ENCODE measurements at regions not wholly inside any gene's neighbourhood (a gene's known extent, or its start where the extent isn't known, plus 50 kb on each side); places are given as distances from the start of the nearest gene placed in this dataset.

DNA sequence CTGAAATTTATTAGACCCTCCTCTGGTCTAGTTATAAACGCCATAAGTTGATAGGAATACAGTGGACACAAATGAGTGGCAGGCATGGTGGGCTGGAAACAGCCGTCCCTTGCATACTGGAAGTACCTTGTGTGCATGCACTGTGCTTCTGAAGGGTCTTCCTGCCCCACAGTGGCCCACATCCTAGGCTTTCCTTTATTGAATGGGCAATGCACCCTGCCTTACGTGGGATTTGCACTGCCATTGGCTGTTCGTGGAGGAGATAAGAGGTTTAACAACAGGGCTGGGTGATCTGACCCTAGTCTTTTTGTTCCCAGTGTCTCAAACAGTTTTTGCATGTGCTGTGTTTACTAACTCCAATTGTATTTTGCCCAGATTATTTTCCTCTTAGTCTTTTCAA lies 480.8 kb downstream of the GADD45G start:
- Mint-ChIP-seq H3K27me3 (ENCODE audit: insufficient read depth, low read depth, poor library complexity) (no peaks in the 10 kb centered on the region), H3K4me3 (no peak overlapping the region), H3K36me3 (ENCODE audit: low read depth) (no peaks in the 10 kb centered on the region), H3K9me3 (no peaks in the 10 kb centered on the region; the same call in 2 of the 3 replicates), H3K4me1 (peaks cover 19% of the 10 kb centered on the region), H3K27ac (no peak overlapping the region)
- Histone ChIP-seq H3K9me2 (ENCODE audit: insufficient read depth) (no peaks in the 10 kb centered on the region), H3K79me2 (replicated peaks; ENCODE audit: insufficient read depth) (no peaks in the 10 kb centered on the region), H3F3A (replicated peaks; ENCODE audit: low read depth) (no peaks in the 10 kb centered on the region), H3K4me3 (no peak overlapping the region), H4K20me1 (replicated peaks; ENCODE audit: insufficient read depth) (no peaks in the 10 kb centered on the region), H2AFZ (peak overlapping the region; percentile 64; the same call in 1 of the 2 replicates), H3K4me1 (ENCODE audit: insufficient read depth) (peaks cover 14% of the 10 kb centered on the region), H3K27ac (ENCODE audit: low read depth) (no peak overlapping the region), H3K36me3 (ENCODE audit: insufficient read depth) (no peaks in the 10 kb centered on the region), H3K4me2 (peak overlapping the region; percentile 71), H3K27me3 (ENCODE audit: insufficient read depth) (no peaks in the 10 kb centered on the region)
- ATAC-seq (peak; percentile 49), DNase-seq (ENCODE audit: low spot score) (no peak)
- TF ChIP-seq JUNB (IDR thresholded peaks at IDR 0.05; ENCODE audit: unreplicated experiment) (no peak), ZNF114 (CRISPR knock-in tag; IDR thresholded peaks at IDR 0.05) (no peak), EZH2phosphoT487 (IDR thresholded peaks at IDR 0.05; ENCODE audit: unreplicated experiment) (no peak), EZH2 (IDR thresholded peaks at IDR 0.05; ENCODE audit: low read depth, unreplicated experiment) (no peak), NANOG (IDR thresholded peaks at IDR 0.05; ENCODE audit: borderline replicate concordance) (no peak), STAT1 (IDR thresholded peaks at IDR 0.05; ENCODE audit: unreplicated experiment) (no peak), ZNF331 (CRISPR knock-in tag; IDR thresholded peaks at IDR 0.05; ENCODE audit: low read depth) (no peak), CREB1 (CRISPR knock-in tag; IDR thresholded peaks at IDR 0.05; ENCODE audit: low read depth) (no peak), POLR2AphosphoS5 (IDR thresholded peaks at IDR 0.05; ENCODE audit: low read depth) (no peak)
- TF ChIP-seq, protein P1, sequence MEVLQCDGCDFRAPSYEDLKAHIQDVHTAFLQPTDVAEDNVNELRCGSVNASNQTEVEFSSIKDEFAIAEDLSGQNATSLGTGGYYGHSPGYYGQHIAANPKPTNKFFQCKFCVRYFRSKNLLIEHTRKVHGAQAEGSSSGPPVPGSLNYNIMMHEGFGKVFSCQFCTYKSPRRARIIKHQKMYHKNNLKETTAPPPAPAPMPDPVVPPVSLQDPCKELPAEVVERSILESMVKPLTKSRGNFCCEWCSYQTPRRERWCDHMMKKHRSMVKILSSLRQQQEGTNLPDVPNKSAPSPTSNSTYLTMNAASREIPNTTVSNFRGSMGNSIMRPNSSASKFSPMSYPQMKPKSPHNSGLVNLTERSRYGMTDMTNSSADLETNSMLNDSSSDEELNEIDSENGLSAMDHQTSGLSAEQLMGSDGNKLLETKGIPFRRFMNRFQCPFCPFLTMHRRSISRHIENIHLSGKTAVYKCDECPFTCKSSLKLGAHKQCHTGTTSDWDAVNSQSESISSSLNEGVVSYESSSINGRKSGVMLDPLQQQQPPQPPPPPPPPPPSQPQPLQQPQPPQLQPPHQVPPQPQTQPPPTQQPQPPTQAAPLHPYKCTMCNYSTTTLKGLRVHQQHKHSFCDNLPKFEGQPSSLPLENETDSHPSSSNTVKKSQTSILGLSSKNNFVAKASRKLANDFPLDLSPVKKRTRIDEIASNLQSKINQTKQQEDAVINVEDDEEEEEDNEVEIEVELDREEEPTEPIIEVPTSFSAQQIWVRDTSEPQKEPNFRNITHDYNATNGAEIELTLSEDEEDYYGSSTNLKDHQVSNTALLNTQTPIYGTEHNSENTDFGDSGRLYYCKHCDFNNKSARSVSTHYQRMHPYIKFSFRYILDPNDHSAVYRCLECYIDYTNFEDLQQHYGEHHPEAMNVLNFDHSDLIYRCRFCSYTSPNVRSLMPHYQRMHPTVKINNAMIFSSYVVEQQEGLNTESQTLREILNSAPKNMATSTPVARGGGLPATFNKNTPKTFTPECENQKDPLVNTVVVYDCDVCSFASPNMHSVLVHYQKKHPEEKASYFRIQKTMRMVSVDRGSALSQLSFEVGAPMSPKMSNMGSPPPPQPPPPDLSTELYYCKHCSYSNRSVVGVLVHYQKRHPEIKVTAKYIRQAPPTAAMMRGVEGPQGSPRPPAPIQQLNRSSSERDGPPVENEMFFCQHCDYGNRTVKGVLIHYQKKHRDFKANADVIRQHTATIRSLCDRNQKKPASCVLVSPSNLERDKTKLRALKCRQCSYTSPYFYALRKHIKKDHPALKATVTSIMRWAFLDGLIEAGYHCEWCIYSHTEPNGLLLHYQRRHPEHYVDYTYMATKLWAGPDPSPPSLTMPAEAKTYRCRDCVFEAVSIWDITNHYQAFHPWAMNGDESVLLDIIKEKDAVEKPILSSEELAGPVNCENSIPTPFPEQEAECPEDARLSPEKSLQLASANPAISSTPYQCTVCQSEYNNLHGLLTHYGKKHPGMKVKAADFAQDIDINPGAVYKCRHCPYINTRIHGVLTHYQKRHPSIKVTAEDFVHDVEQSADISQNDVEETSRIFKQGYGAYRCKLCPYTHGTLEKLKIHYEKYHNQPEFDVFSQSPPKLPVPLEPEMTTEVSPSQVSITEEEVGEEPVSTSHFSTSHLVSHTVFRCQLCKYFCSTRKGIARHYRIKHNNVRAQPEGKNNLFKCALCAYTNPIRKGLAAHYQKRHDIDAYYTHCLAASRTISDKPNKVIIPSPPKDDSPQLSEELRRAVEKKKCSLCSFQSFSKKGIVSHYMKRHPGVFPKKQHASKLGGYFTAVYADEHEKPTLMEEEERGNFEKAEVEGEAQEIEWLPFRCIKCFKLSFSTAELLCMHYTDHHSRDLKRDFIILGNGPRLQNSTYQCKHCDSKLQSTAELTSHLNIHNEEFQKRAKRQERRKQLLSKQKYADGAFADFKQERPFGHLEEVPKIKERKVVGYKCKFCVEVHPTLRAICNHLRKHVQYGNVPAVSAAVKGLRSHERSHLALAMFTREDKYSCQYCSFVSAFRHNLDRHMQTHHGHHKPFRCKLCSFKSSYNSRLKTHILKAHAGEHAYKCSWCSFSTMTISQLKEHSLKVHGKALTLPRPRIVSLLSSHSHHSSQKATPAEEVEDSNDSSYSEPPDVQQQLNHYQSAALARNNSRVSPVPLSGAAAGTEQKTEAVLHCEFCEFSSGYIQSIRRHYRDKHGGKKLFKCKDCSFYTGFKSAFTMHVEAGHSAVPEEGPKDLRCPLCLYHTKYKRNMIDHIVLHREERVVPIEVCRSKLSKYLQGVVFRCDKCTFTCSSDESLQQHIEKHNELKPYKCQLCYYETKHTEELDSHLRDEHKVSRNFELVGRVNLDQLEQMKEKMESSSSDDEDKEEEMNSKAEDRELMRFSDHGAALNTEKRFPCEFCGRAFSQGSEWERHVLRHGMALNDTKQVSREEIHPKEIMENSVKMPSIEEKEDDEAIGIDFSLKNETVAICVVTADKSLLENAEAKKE (CRISPR knock-in tag; IDR thresholded peaks at IDR 0.05): no peak
- TF ChIP-seq, protein P2, sequence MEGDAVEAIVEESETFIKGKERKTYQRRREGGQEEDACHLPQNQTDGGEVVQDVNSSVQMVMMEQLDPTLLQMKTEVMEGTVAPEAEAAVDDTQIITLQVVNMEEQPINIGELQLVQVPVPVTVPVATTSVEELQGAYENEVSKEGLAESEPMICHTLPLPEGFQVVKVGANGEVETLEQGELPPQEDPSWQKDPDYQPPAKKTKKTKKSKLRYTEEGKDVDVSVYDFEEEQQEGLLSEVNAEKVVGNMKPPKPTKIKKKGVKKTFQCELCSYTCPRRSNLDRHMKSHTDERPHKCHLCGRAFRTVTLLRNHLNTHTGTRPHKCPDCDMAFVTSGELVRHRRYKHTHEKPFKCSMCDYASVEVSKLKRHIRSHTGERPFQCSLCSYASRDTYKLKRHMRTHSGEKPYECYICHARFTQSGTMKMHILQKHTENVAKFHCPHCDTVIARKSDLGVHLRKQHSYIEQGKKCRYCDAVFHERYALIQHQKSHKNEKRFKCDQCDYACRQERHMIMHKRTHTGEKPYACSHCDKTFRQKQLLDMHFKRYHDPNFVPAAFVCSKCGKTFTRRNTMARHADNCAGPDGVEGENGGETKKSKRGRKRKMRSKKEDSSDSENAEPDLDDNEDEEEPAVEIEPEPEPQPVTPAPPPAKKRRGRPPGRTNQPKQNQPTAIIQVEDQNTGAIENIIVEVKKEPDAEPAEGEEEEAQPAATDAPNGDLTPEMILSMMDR (conservative IDR thresholded peaks at IDR 0.05; ENCODE audit: low read depth in 2 of 2): no peak
- TF ChIP-seq, protein P3, sequence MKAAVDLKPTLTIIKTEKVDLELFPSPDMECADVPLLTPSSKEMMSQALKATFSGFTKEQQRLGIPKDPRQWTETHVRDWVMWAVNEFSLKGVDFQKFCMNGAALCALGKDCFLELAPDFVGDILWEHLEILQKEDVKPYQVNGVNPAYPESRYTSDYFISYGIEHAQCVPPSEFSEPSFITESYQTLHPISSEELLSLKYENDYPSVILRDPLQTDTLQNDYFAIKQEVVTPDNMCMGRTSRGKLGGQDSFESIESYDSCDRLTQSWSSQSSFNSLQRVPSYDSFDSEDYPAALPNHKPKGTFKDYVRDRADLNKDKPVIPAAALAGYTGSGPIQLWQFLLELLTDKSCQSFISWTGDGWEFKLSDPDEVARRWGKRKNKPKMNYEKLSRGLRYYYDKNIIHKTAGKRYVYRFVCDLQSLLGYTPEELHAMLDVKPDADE (IDR thresholded peaks at IDR 0.05): no peak
- TF ChIP-seq, protein P4, sequence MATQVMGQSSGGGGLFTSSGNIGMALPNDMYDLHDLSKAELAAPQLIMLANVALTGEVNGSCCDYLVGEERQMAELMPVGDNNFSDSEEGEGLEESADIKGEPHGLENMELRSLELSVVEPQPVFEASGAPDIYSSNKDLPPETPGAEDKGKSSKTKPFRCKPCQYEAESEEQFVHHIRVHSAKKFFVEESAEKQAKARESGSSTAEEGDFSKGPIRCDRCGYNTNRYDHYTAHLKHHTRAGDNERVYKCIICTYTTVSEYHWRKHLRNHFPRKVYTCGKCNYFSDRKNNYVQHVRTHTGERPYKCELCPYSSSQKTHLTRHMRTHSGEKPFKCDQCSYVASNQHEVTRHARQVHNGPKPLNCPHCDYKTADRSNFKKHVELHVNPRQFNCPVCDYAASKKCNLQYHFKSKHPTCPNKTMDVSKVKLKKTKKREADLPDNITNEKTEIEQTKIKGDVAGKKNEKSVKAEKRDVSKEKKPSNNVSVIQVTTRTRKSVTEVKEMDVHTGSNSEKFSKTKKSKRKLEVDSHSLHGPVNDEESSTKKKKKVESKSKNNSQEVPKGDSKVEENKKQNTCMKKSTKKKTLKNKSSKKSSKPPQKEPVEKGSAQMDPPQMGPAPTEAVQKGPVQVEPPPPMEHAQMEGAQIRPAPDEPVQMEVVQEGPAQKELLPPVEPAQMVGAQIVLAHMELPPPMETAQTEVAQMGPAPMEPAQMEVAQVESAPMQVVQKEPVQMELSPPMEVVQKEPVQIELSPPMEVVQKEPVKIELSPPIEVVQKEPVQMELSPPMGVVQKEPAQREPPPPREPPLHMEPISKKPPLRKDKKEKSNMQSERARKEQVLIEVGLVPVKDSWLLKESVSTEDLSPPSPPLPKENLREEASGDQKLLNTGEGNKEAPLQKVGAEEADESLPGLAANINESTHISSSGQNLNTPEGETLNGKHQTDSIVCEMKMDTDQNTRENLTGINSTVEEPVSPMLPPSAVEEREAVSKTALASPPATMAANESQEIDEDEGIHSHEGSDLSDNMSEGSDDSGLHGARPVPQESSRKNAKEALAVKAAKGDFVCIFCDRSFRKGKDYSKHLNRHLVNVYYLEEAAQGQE (IDR thresholded peaks at IDR 0.05; ENCODE audit: unreplicated experiment): no peak

Data from GM23338 (cell line).